GM12891 (cell line): ENCODE measurements at regions not wholly inside any gene's neighbourhood (a gene's known extent, or its start where the extent isn't known, plus 50 kb on each side); places are given as distances from the start of the nearest gene placed in this dataset.
"Not testable (repeated sequence)": the region's sequence is repeated elsewhere in the genome, so short reads cannot be mapped to it uniquely, and the experiment has no call there.

Experiments used
- POLR2A ChIP-seq: IDR thresholded peaks from 2 replicates; pipeline ENCODE4 v1.6.1; 2011; ENCODE audit warnings: low read depth, low read length, control low read depth
- POLR2AphosphoS5 ChIP-seq: IDR thresholded peaks from 2 replicates; pipeline ENCODE4 v1.6.1; 2011; ENCODE audit warnings: low read depth, low read length, control low read depth
- POU2F2 ChIP-seq: IDR thresholded peaks from 2 replicates; pipeline ENCODE4 v1.6.1; 2011; ENCODE audit warnings: low read depth, mild to moderate bottlenecking, control low read depth, low read length, moderate library complexity
- SPI1 ChIP-seq: IDR thresholded peaks from 2 replicates; pipeline ENCODE4 v1.6.1; 2011; ENCODE audit warnings: low read depth, low read length, control low read depth
- TAF1 ChIP-seq: IDR thresholded peaks from 2 replicates; pipeline ENCODE4 v1.6.1; 2011; ENCODE audit warnings: low read depth, low read length, control low read depth

DNA sequence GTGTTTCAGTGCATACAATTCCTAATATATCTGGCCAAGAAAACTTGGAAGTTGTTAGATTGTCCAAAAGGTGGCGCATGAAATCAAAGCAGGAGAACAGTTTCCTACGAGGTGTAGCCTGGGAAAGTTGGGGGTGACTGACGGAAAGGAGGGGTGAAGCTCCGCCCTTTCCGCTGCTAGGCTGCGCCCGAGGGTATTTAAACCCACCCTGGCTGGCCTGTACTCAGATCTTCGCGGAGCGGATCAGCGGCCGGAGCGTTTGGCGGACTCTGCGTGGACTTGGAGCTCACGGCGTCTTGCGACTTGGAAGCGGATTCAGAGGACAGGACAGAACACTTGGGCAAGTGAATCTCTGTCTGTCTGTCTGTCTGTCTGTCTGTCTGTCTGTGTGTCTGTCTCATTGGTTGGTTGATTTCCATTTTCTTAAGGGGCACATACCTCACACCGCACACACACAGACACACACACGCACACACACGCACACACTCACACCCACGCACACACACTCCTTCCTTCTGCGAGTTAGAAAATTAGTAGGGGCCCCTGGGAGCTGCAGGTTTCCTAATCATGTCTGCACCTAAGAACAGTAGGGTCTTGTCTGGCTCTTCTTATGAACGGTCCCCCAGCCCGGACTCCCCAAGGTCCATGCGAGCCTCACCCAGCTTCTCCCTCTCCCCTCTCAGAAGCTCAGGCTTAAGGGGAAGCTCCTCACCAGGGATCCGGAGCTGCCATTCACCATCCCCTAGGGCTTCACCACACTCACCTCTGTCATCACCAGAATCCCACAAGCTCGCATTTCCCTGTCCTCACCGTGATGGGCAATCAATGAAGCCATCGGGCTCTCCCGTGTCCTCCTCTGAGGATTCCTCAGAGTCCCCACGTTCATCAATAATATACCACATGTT lies 526.8 kb downstream of the CWH43 start:
- TF ChIP-seq POLR2A, TAF1, POLR2AphosphoS5, POU2F2, SPI1: not testable (repeated sequence)
